Activated CD8-positive, alpha-beta T cell treated with anti-CD3 and anti-CD28 coated beads for 36 hours (primary cell): ENCODE measurements at regions not wholly inside any gene's neighbourhood (a gene's known extent, or its start where the extent isn't known, plus 50 kb on each side); places are given as distances from the start of the nearest gene placed in this dataset.

ENCODE experiments used
- ATAC-seq: fragments of 200-7000 bp; cut with Tn5 transposase; one replicate; pipeline ENCODE4 v1.10.0; 2021; ENCODE audit warnings: mild to moderate bottlenecking, moderate library complexity
- CTCF ChIA-PET: fragments of 350-600 bp; sonication (Branson Sonifier 250); formaldehyde crosslinking; loops from one replicate; lab custom pipeline; 2021; ENCODE audit warnings: antibody characterized with exemption; lab: Charles Lee
- POLR2A ChIA-PET: fragments of 350-600 bp; sonication (Branson Sonifier 250); formaldehyde crosslinking; loops from one replicate; lab custom pipeline; 2021; ENCODE audit warnings: antibody characterized with exemption; lab: Charles Lee
- DNase-seq: peaks from one replicate; pipeline ENCODE4 v3.0.0-alpha.2; 2020
- H3K27ac Mint-ChIP-seq: one replicate; pipeline ENCODE4 v1.8.0; 2021; ENCODE audit warnings: mild to moderate bottlenecking, mixed read lengths
- H3K27me3 Mint-ChIP-seq: one replicate; pipeline ENCODE4 v1.8.0; 2021; ENCODE audit warnings: mixed read lengths
- H3K36me3 Mint-ChIP-seq: one replicate; pipeline ENCODE4 v1.8.0; 2021; ENCODE audit warnings: low read depth, mixed read lengths
- H3K4me1 Mint-ChIP-seq: one replicate; pipeline ENCODE4 v1.8.0; 2021; ENCODE audit warnings: low read depth, mixed read lengths
- H3K4me3 Mint-ChIP-seq: one replicate; pipeline ENCODE4 v1.8.0; 2021; ENCODE audit warnings: mild to moderate bottlenecking, moderate library complexity, mixed read lengths
- H3K9me3 Mint-ChIP-seq: one replicate; pipeline ENCODE4 v1.8.0; 2021; ENCODE audit warnings: mixed read lengths
- CTCF ChIP-seq: fragments of 200-600 bp; IDR thresholded peaks from one replicate; pipeline ENCODE4 v1.8.0; 2022; ENCODE audit warnings: antibody characterized with exemption, mild to moderate bottlenecking
- intact Hi-C: fragments of 100-400 bp; cut with micrococcal nuclease; formaldehyde crosslinking; loops from one replicate; pipeline ENCODE4 v1.10.0; 2022

- ChIA-PET CTCF (no interaction called here), POLR2A (no interaction called here)
- DNase-seq (no peak), ATAC-seq (no peak)
- H3K4me3 Mint-ChIP-seq = no peak overlapping the region
- no peak overlapping the region for H3K27ac Mint-ChIP-seq
- H3K4me1 Mint-ChIP-seq = no peaks in the 10 kb centered on the region
- intact Hi-C loops = no loop called here
- peaks cover 3% of the 10 kb centered on the region for H3K9me3 Mint-ChIP-seq
- TF ChIP-seq CTCF = no peak
- H3K27me3 Mint-ChIP-seq = no peaks in the 10 kb centered on the region
- H3K36me3 Mint-ChIP-seq = no peaks in the 10 kb centered on the region
These were observed 273.3 kb upstream of the LRIG3 start for GRCh38 chr12:59193476-59194050.

- POLR2A ChIA-PET = no interaction called here
- Mint-ChIP-seq H3K4me3 (no peak overlapping the region), H3K4me1 (no peaks in the 10 kb centered on the region), H3K9me3 (no peaks in the 10 kb centered on the region), H3K27me3 (no peaks in the 10 kb centered on the region), H3K36me3 (no peaks in the 10 kb centered on the region), H3K27ac (no peak overlapping the region)
- TF ChIP-seq CTCF = no peak
- no peak for ATAC-seq
- DNase-seq = no peak
- intact Hi-C loops = no loop called here
- CTCF ChIA-PET = no interaction called here
These were observed 271.1 kb upstream of the LRIG3 start for GRCh38 chr12:59191372-59191771.

DNA sequence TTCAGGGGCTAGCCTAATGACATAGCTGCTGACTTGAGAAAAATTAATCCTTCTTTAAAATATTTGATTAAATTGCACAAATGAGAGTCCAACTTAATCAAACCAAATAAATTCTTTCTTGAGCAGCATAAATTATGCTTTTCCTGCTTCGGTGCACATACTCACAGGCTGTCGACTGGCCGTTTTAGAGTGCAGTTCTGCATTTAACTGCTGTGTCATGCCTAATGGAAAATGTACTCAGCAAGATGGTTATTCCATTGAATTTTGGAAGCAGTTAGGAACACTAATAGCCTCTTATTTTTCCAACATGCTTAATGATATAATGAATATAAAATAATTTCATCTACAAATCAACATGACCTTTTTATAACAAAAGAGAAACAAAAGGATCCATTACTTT lies 266.1 kb upstream of the LRIG3 start:
- H3K36me3 Mint-ChIP-seq = no peaks in the 10 kb centered on the region
- no peak for DNase-seq
- H3K9me3 Mint-ChIP-seq = no peaks in the 10 kb centered on the region
- CTCF ChIA-PET = interaction anchor here (1.5 kb wide), 1 partner anchor 13 kb away, joined by 3 read pairs; no protein-coding TSS in a partner anchor
- no peak for ATAC-seq
- peaks cover 2% of the 10 kb centered on the region for H3K4me1 Mint-ChIP-seq
- intact Hi-C loops = no loop called here
- H3K27ac Mint-ChIP-seq = no peak overlapping the region
- TF ChIP-seq CTCF = no peak
- H3K4me3 Mint-ChIP-seq = no peak overlapping the region
- H3K27me3 Mint-ChIP-seq = no peaks in the 10 kb centered on the region
- POLR2A ChIA-PET = no interaction called here

GRCh38 chr12:59185295-59185694 lies 265.0 kb upstream of the LRIG3 start:
- intact Hi-C loops = no loop called here
- H3K9me3 Mint-ChIP-seq = no peaks in the 10 kb centered on the region
- peaks cover 2% of the 10 kb centered on the region for H3K4me1 Mint-ChIP-seq
- no peaks in the 10 kb centered on the region for H3K36me3 Mint-ChIP-seq
- ATAC-seq (no peak), DNase-seq (no peak)
- no peak overlapping the region for H3K4me3 Mint-ChIP-seq
- H3K27me3 Mint-ChIP-seq = no peaks in the 10 kb centered on the region
- CTCF ChIA-PET = interaction anchor here (1.5 kb wide), 1 partner anchor 12 kb away, joined by 3 read pairs; no protein-coding TSS in a partner anchor
- POLR2A ChIA-PET = no interaction called here
- no peak for TF ChIP-seq CTCF
- no peak overlapping the region for H3K27ac Mint-ChIP-seq

GRCh38 chr12:59182658-59183455 lies 262.6 kb upstream of the LRIG3 start:
- H3K27ac Mint-ChIP-seq = no peak overlapping the region
- intact Hi-C loops = no loop called here
- ATAC-seq = no peak
- POLR2A ChIA-PET = no interaction called here
- no peaks in the 10 kb centered on the region for H3K9me3 Mint-ChIP-seq
- H3K4me1 Mint-ChIP-seq = peaks cover 2% of the 10 kb centered on the region
- no peaks in the 10 kb centered on the region for H3K36me3 Mint-ChIP-seq
- H3K4me3 Mint-ChIP-seq = no peak overlapping the region
- CTCF ChIA-PET = no interaction called here
- H3K27me3 Mint-ChIP-seq = no peaks in the 10 kb centered on the region
- TF ChIP-seq CTCF = no peak
- DNase-seq = no peak
